ENCODE measurements at regions not wholly inside any gene's neighbourhood (a gene's known extent, or its start where the extent isn't known, plus 50 kb on each side); places are given as distances from the start of the nearest gene placed in this dataset.

DNA sequence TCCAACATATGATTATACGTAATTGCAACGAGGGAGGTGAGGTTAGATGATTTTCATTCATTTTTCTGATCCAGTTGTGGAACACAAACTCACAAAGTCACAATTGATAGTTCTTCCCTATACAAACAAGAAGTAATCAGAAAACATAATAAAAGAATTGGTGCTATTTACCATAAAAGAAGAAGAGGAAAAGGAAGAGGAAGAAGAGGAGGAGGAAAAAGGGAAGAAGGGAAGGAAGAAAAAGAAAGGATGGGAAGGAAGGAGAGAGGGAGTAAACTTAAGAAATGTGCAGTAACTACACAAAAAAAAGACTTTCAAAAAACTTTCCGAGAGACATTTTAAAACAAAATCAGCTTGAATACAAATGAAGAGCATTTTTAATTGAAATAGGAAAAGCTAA lies 65.0 kb downstream of the CCDC71L start:
- ATAC-seq (no peak), DNase-seq (no peak)
- H3K9me3 ChIP-seq = no peaks in the 10 kb centered on the region
- H3K36me3 ChIP-seq (ENCODE audit: low read depth) = no peaks in the 10 kb centered on the region
- TF ChIP-seq, protein P1, sequence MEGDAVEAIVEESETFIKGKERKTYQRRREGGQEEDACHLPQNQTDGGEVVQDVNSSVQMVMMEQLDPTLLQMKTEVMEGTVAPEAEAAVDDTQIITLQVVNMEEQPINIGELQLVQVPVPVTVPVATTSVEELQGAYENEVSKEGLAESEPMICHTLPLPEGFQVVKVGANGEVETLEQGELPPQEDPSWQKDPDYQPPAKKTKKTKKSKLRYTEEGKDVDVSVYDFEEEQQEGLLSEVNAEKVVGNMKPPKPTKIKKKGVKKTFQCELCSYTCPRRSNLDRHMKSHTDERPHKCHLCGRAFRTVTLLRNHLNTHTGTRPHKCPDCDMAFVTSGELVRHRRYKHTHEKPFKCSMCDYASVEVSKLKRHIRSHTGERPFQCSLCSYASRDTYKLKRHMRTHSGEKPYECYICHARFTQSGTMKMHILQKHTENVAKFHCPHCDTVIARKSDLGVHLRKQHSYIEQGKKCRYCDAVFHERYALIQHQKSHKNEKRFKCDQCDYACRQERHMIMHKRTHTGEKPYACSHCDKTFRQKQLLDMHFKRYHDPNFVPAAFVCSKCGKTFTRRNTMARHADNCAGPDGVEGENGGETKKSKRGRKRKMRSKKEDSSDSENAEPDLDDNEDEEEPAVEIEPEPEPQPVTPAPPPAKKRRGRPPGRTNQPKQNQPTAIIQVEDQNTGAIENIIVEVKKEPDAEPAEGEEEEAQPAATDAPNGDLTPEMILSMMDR (IDR thresholded peaks at IDR 0.05) = no peak
- no peak overlapping the region for H3K4me3 ChIP-seq
- intact Hi-C loops (cut with DNase I, micrococcal nuclease) = no loop called here
- H3K4me1 ChIP-seq (ENCODE audit: low read depth) = peaks cover 6% of the 10 kb centered on the region

DNA sequence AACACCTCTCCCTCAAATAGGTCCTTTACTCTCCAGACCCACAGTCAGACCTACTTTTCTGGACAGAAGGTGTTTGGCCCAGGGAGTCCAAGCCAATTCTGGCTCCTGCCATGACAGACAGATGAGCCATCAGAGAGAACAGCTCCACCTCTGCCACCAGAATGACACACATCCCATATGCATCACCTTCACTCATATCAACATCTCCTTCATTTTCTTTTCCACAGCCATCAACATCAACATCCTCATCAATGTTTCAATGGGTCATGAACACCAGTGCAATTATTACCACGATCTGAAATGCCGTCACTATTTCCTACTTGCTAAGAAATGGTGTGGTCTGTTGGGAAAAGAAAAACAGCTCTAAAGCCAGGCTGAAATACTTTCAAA lies 67.9 kb downstream of the CCDC71L start:
- ATAC-seq (no peak), DNase-seq (no peak)
- TF ChIP-seq, protein P1 (IDR thresholded peaks at IDR 0.05) = no peak
- H3K9me3 ChIP-seq = no peaks in the 10 kb centered on the region
- no peaks in the 10 kb centered on the region for H3K36me3 ChIP-seq (ENCODE audit: low read depth)
- H3K4me3 ChIP-seq = no peak overlapping the region
- no peaks in the 10 kb centered on the region for H3K4me1 ChIP-seq (ENCODE audit: low read depth)
- intact Hi-C loops (cut with DNase I, micrococcal nuclease) = no loop called here

DNA sequence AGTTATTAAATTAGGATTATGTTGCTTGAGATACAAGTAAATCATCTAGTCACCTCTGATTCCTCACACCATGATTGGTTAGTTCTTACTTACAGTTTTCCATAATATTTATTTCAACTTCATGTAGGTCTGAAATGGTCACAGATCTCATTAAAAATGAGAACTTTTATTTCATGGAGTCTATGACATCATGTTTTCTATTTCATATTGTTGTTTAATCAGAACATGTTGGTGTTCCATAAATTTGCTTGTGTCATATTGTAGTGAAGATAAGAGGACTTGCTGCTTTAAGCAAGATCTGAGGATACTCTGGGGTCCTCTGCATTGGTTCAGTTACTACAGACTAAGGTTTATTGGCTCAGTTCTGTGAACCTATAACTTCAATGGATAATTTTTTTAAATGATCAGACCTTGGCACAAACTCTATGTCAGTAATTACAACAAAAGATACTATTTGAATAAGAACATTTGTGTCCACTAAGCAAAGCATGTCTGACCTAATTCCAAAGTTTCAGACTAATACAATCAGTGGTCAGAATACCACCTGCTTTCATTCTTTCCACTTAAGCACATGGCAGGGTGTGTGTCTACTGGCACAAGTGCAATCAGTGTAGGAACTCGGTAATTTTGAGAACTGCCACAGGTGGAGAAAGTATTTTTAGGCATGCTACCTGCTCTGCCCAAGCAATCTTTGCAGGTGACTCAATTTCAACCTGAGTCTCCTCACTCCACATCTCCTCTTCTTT lies 68.5 kb downstream of the CCDC71L start:
- Histone ChIP-seq H3K4me3 (no peak overlapping the region), H3K9me3 (no peaks in the 10 kb centered on the region), H3K4me1 (ENCODE audit: low read depth) (no peaks in the 10 kb centered on the region), H3K36me3 (ENCODE audit: low read depth) (no peaks in the 10 kb centered on the region)
- intact Hi-C loops (cut with DNase I, micrococcal nuclease) = no loop called here
- DNase-seq = no peak
- no peak for ATAC-seq
- TF ChIP-seq, protein P1 (IDR thresholded peaks at IDR 0.05) = no peak

DNA sequence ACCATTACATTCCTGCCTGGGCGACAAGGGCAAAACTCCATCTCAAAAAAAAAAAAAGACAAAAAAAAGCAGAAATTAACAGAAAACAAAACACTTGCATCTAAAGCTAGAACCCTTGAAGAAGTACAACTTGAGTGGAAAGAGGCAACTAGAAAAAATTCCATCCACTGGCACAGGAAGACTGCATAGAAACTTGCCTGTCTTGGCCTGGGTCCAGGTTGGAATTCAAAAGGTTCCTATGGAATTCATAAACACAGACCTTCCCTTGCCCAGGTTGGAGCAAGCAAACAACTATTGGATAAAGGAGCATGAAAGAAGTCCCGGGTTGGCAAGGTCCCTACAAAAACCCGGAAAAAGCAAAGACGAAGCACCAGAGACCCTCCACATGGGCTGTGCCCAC lies 69.8 kb downstream of the CCDC71L start:
- no peaks in the 10 kb centered on the region for H3K9me3 ChIP-seq
- H3K4me1 ChIP-seq (ENCODE audit: low read depth) = no peaks in the 10 kb centered on the region
- DNase-seq = no peak
- no peak overlapping the region for H3K4me3 ChIP-seq
- no peaks in the 10 kb centered on the region for H3K36me3 ChIP-seq (ENCODE audit: low read depth)
- intact Hi-C loops (cut with DNase I, micrococcal nuclease) = no loop called here
- ATAC-seq = no peak
- TF ChIP-seq, protein P1 (IDR thresholded peaks at IDR 0.05) = no peak

GRCh38 chr7:106590209-106590816 lies 70.6 kb downstream of the CCDC71L start:
- no peaks in the 10 kb centered on the region for H3K36me3 ChIP-seq (ENCODE audit: low read depth)
- no peaks in the 10 kb centered on the region for H3K4me1 ChIP-seq (ENCODE audit: low read depth)
- intact Hi-C loops (cut with DNase I, micrococcal nuclease) = no loop called here
- TF ChIP-seq, protein P1 (IDR thresholded peaks at IDR 0.05) = no peak
- no peaks in the 10 kb centered on the region for H3K9me3 ChIP-seq
- H3K4me3 ChIP-seq = no peak overlapping the region
- ATAC-seq (no peak), DNase-seq (no peak)
